HCT116 (cell line): ENCODE measurements at regions not wholly inside any gene's neighbourhood (a gene's known extent, or its start where the extent isn't known, plus 50 kb on each side); places are given as distances from the start of the nearest gene placed in this dataset.

Experiments
- ATAC-seq: fragments of 200-7000 bp; cut with Tn5 transposase; 2 replicates; pipeline ENCODE4 v1.9.1; 2020; ENCODE audit warnings: mild to moderate bottlenecking, moderate library complexity
- BruUV-seq: library from RNA; stranded (reverse); fragments of 400-500 nt; replicated peaks from 2 replicates; lab custom pipeline; 2021; lab: Mats Ljungman, UMichigan
- CTCF ChIA-PET: fragments of 300-600 bp; sonication (Branson Sonifier 250); formaldehyde crosslinking; loops from one replicate; lab custom pipeline; 2021; ENCODE audit warnings: antibody characterized with exemption; lab: Charles Lee
- POLR2A ChIA-PET: fragments of 300-600, 350-600 bp; sonication (Branson Sonifier 250); formaldehyde crosslinking; loops from one replicate; lab custom pipeline; 2021; ENCODE audit warnings: antibody characterized with exemption; lab: Charles Lee
- RAD21 ChIA-PET, 2 experiments: fragments of 300-600 bp; sonication (Branson Sonifier 250); formaldehyde crosslinking; loops; one replicate each; lab custom pipeline; 2023; ENCODE audit warnings: low total read pairs in 2 of 2; ENCODE audit not compliant: uncharacterized antibody in 2 of 2, unreplicated experiment in 2 of 2, low non-redundant PET in 1 of 2; lab: Charles Lee
- DNase-seq: peaks from one replicate; pipeline ENCODE4 v3.0.0-alpha.2; 2010; ENCODE audit warnings: low read depth, low spot score
- H2AFZ ChIP-seq: fragments of 200-600 bp; shearing (Covaris generic), sonication (generic); 2 replicates; pipeline ENCODE4 v1.6.1; 2017; ENCODE audit warnings: low read depth, mixed run types, mixed read lengths, antibody characterized with exemption, low read length; ENCODE audit not compliant: poor library complexity, severe bottlenecking
- H3K27ac ChIP-seq: 2 replicates; pipeline ENCODE4 v1.5.1; 2012; ENCODE audit warnings: low read depth, low read length
- H3K27me3 ChIP-seq: fragments of 200-600 bp; sonication (generic); 2 replicates; pipeline ENCODE4 v1.6.1; 2016; ENCODE audit warnings: mixed run types, low read length, mixed read lengths; ENCODE audit not compliant: insufficient read depth
- H3K36me3 ChIP-seq, 2 experiments: fragments of 200-500 bp in 1 of 2; fragments of 200-600 bp in 1 of 2; sonication (Bioruptor generic) in 1 of 2; sonication (generic) in 1 of 2; 2 replicates each; pipeline versions ENCODE4 v1.5.1 to v1.6.1; 2014 to 2016; ENCODE audit warnings: low read length in 2 of 2, inconsistent platforms in 1 of 2, mixed read lengths in 1 of 2, mixed run types in 1 of 2; ENCODE audit not compliant: insufficient read depth in 2 of 2, control insufficient read depth in 1 of 2
- H3K4me1 ChIP-seq, 2 experiments: fragments of 200-600 bp in 1 of 2; sonication (generic) in 1 of 2; 2 replicates each; pipeline versions ENCODE4 v1.5.1 to v1.6.1; 2012 to 2017; ENCODE audit warnings: low read length in 2 of 2, inconsistent platforms in 1 of 2, mild to moderate bottlenecking in 1 of 2, mixed read lengths in 1 of 2, mixed run types in 1 of 2, moderate library complexity in 1 of 2; ENCODE audit not compliant: insufficient read depth in 2 of 2, control insufficient read depth in 1 of 2
- H3K4me2 ChIP-seq: fragments of 200-600 bp; sonication (generic); 2 replicates; pipeline ENCODE4 v1.6.1; 2017; ENCODE audit warnings: mixed run types, low read length, mixed read lengths
- H3K4me3 ChIP-seq, 2 experiments: fragments of 200-600 bp in 1 of 2; sonication (generic) in 1 of 2; replicated peaks in 1 of 2; 2 replicates each; pipeline ENCODE4 v1.5.1; 2011 to 2016; ENCODE audit warnings: low read length in 2 of 2, control low read depth in 1 of 2, low read depth in 1 of 2, mild to moderate bottlenecking in 1 of 2, mixed read lengths in 1 of 2, mixed run types in 1 of 2
- H3K79me2 ChIP-seq: fragments of 200-600 bp; sonication (generic); 2 replicates; pipeline ENCODE4 v1.6.1; 2017; ENCODE audit warnings: mild to moderate bottlenecking, mixed run types, low read length, moderate library complexity, mixed read lengths; ENCODE audit not compliant: insufficient read depth
- H3K9ac ChIP-seq: fragments of 200-600 bp; sonication (generic); 2 replicates; pipeline ENCODE4 v1.6.1; 2016; ENCODE audit warnings: low read length, mixed read lengths
- H3K9me2 ChIP-seq: fragments of 200-600 bp; sonication (generic), shearing (Covaris generic); 2 replicates; pipeline ENCODE4 v1.6.1; 2017; ENCODE audit warnings: mixed run types, mild to moderate bottlenecking, moderate library complexity; ENCODE audit not compliant: insufficient read depth
- H3K9me3 ChIP-seq, 2 experiments: fragments of 200-500 bp in 1 of 2; fragments of 200-600 bp in 1 of 2; sonication (Bioruptor generic) in 1 of 2; sonication (generic) in 1 of 2; 2 replicates each; pipeline ENCODE4 v1.6.1; 2014 to 2017; ENCODE audit warnings: low read length in 2 of 2, mixed read lengths in 2 of 2, inconsistent platforms in 1 of 2, low read depth in 1 of 2, mild to moderate bottlenecking in 1 of 2, mixed run types in 1 of 2, moderate library complexity in 1 of 2; ENCODE audit not compliant: control insufficient read depth in 1 of 2, insufficient read depth in 1 of 2
- H4K20me1 ChIP-seq: fragments of 200-600 bp; sonication (generic), shearing (Covaris generic); 2 replicates; pipeline ENCODE4 v1.6.1; 2017; ENCODE audit warnings: mixed run types, mild to moderate bottlenecking, moderate library complexity; ENCODE audit not compliant: insufficient read depth
- CTCF ChIP-seq, 3 experiments: fragments of 200-600 bp in 1 of 3; sonication (generic) in 1 of 3; IDR thresholded peaks in 2 of 3; conservative IDR thresholded peaks in 1 of 3; 2 replicates each; pipeline ENCODE4 v1.5.1; 2012 to 2017; ENCODE audit warnings: low read depth in 2 of 3, low read length in 2 of 3, antibody characterized with exemption in 1 of 3, borderline replicate concordance in 1 of 3, control low read depth in 1 of 3, mild to moderate bottlenecking in 1 of 3, mixed read lengths in 1 of 3, mixed run types in 1 of 3, moderate library complexity in 1 of 3; ENCODE audit not compliant: insufficient read depth in 1 of 3
- ELF1 ChIP-seq: IDR thresholded peaks from 2 replicates; pipeline ENCODE4 v1.6.1; 2012; ENCODE audit warnings: low read depth, borderline replicate concordance
- JUND ChIP-seq: IDR thresholded peaks from 2 replicates; pipeline ENCODE4 v1.6.1; 2012
- REST ChIP-seq: IDR thresholded peaks from 2 replicates; pipeline ENCODE4 v1.6.1; 2012; ENCODE audit warnings: low read depth
- TCF7L2 ChIP-seq: IDR thresholded peaks from 2 replicates; pipeline ENCODE4 v1.7.0; 2011; ENCODE audit warnings: borderline replicate concordance, inconsistent platforms; ENCODE audit not compliant: insufficient read depth, insufficient read length; ENCODE audit errors: extremely low read depth
- YY1 ChIP-seq: IDR thresholded peaks from 2 replicates; pipeline ENCODE4 v1.6.1; 2011; ENCODE audit warnings: low read length, low read depth, moderate library complexity, mild to moderate bottlenecking; ENCODE audit not compliant: insufficient replicate concordance; ENCODE audit errors: extremely low read depth
- ZBTB33 ChIP-seq: IDR thresholded peaks from 2 replicates; pipeline ENCODE4 v1.6.1; 2011; ENCODE audit warnings: mild to moderate bottlenecking, low read length, moderate library complexity; ENCODE audit not compliant: insufficient replicate concordance; ENCODE audit errors: extremely low read depth
- intact Hi-C: fragments of 100-400 bp; cut with micrococcal nuclease; formaldehyde crosslinking; loops from 2 replicates; pipeline ENCODE4 v1.10.0; 2022

GRCh38 chr1:238221738-238222137 lies 331.0 kb upstream of the ZP4 start:
- Histone ChIP-seq H3K79me2 (no peaks in the 10 kb centered on the region), H3K9me2 (no peaks in the 10 kb centered on the region), H3K27ac (no peak overlapping the region), H3K9ac (no peak overlapping the region), H4K20me1 (no peaks in the 10 kb centered on the region), H3K36me3 (no peaks in the 10 kb centered on the region), H2AFZ (no peak overlapping the region), H3K4me3 (no peak overlapping the region), H3K4me1 (no peaks in the 10 kb centered on the region), H3K4me2 (no peak overlapping the region), H3K27me3 (no peaks in the 10 kb centered on the region), H3K9me3 (peaks cover 0 to 20% of the 10 kb centered on the region in 2 experiments; a peak in 2 of 4 replicates)
- TF ChIP-seq REST (no peak), ELF1 (no peak), TCF7L2 (no peak), ZBTB33 (no peak), YY1 (no peak), CTCF (IDR thresholded peaks at IDR 0.05 in 2 of 3, conservative IDR thresholded peaks at IDR 0.05 in 1 of 3; ENCODE audit: borderline replicate concordance in 1 of 3, insufficient read depth in 1 of 3, low read depth in 2 of 3, low read length in 2 of 3) (no peak), JUND (no peak)
- DNase-seq = no peak
- BruUV-seq = no TSS peak
- RAD21 ChIA-PET = no interaction called here
- POLR2A ChIA-PET = no interaction called here
- CTCF ChIA-PET = no interaction called here
- no peak for ATAC-seq
- intact Hi-C loops = no loop called here
